Activated T-helper 17 cell treated with anti-CD3 and anti-CD28 coated beads, Interleukin-2, amount 50 U/mL, for 72 hours (primary cell): ENCODE measurements at regions not wholly inside any gene's neighbourhood (a gene's known extent, or its start where the extent isn't known, plus 50 kb on each side); places are given as distances from the start of the nearest gene placed in this dataset.

Source experiments
- ATAC-seq: fragments of 150-1000 bp; cut with Tn5 transposase; replicated peaks from 2 replicates; pipeline ENCODE4 v1.10.0; 2021; ENCODE audit warnings: mild to moderate bottlenecking, moderate library complexity
- H3K27ac Mint-ChIP-seq: one replicate; pipeline ENCODE4 v1.8.0; 2022; ENCODE audit warnings: mixed read lengths
- H3K27me3 Mint-ChIP-seq: one replicate; pipeline ENCODE4 v1.8.0; 2022; ENCODE audit warnings: mixed read lengths
- H3K36me3 Mint-ChIP-seq: one replicate; pipeline ENCODE4 v1.8.0; 2022; ENCODE audit warnings: low read depth, mild to moderate bottlenecking, mixed read lengths
- H3K4me1 Mint-ChIP-seq: one replicate; pipeline ENCODE4 v1.8.0; 2022; ENCODE audit warnings: mixed read lengths
- H3K4me3 Mint-ChIP-seq: one replicate; pipeline ENCODE4 v1.8.0; 2022; ENCODE audit warnings: mild to moderate bottlenecking, mixed read lengths
- H3K9me3 Mint-ChIP-seq: one replicate; pipeline ENCODE4 v1.8.0; 2022; ENCODE audit warnings: mixed read lengths

DNA sequence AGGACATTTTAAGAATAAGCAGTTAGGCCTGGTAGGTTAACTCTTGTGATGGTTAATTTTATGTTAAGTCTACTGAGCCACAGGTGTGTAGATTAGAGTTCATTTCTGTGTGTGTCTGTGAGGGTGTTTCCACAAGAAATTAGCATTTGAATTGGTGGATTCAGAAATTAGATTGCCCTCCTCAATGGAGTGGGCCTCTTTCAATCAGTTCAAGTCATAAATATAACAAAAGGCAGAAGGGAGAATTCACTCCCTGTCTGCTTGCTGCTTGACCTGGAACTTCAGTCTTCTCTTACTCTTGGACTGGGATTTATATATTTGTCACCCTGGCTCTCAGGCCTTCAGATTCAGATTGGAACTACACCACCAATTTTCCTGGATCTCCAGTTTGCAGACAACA lies 55.3 kb upstream of the POM121L12 start:
- Mint-ChIP-seq H3K4me3 (no peak overlapping the region), H3K27me3 (no peaks in the 10 kb centered on the region), H3K4me1 (no peaks in the 10 kb centered on the region), H3K27ac (no peak overlapping the region), H3K36me3 (no peaks in the 10 kb centered on the region), H3K9me3 (peaks cover 22% of the 10 kb centered on the region)
- ATAC-seq = no peak

DNA sequence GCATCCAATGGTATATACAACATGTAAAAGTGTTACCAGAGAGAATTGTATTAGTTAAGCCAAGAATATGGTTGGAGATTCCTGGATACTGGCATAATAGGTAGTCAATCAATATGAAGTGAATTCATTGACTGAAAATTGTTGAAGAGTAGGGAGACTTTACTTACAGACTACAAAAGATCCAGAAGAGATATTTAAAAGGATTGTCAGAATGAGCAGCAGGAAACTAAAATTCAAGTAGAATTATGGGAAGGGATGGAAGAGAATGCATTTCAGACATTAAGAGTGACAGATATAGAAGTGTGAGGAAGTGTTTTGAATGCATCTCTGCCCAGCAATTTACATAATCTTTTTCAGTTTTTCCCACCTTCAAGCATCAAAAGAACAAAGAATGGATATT lies 62.3 kb upstream of the POM121L12 start:
- no peak for ATAC-seq
- no peak overlapping the region for H3K27ac Mint-ChIP-seq
- no peaks in the 10 kb centered on the region for H3K4me1 Mint-ChIP-seq
- no peaks in the 10 kb centered on the region for H3K27me3 Mint-ChIP-seq
- H3K36me3 Mint-ChIP-seq = no peaks in the 10 kb centered on the region
- peaks cover 18% of the 10 kb centered on the region for H3K9me3 Mint-ChIP-seq
- H3K4me3 Mint-ChIP-seq = no peak overlapping the region

DNA sequence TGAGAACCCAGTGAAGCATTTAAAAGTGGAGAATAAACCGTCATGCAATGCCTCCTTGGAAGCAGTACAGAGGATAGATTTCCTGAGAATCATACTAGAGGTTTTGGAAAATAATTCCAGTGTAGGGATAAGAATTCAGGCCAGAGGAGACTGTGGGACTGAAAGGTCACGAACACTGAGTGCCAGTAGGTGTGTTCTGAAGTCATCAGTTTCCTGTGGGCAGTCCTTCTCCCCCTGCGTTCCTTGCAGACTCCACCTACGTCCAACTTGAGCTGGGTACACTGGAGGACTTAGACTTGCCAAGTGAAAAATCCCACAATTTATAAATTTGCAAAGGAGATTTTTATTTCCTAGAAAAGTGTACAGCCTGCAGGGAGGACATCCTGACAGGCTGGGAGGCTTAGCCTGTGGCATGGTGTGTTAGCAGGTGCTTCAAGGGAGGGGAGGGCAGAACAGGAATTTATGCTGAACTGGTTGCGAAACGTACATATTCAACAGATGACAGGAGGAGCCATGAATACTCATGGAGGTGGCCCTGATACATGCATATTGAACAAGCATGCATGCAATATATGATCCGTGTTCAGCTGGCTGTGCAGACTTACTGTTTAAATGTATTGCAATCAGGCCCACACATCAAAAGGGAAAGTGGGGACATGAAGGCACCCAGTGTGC lies 72.9 kb upstream of the POM121L12 start:
- no peaks in the 10 kb centered on the region for H3K36me3 Mint-ChIP-seq
- no peak for ATAC-seq
- H3K4me3 Mint-ChIP-seq = no peak overlapping the region
- no peaks in the 10 kb centered on the region for H3K4me1 Mint-ChIP-seq
- no peaks in the 10 kb centered on the region for H3K27me3 Mint-ChIP-seq
- no peak overlapping the region for H3K27ac Mint-ChIP-seq
- peaks cover 24% of the 10 kb centered on the region for H3K9me3 Mint-ChIP-seq

DNA sequence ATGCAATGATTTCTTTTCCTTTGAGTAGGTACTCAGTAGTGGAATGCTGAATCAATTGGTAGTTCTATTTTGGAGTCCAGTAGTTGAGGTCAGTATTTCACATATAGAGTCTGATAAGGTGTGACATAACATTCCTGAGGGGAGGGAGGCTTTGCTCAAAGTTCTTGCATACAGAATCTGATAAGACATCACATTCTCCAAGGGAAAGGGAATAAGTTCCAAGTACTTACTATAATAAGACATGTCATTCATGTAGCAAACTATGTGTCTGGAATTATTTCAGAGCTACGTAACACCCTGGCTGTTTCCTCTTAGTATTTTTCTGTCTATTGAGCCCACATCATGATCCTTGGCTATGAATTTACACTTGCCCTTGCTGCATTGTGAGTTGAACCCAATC lies 74.3 kb upstream of the POM121L12 start:
- H3K4me3 Mint-ChIP-seq = no peak overlapping the region
- no peaks in the 10 kb centered on the region for H3K27me3 Mint-ChIP-seq
- H3K36me3 Mint-ChIP-seq = no peaks in the 10 kb centered on the region
- H3K27ac Mint-ChIP-seq = no peak overlapping the region
- ATAC-seq = no peak
- peaks cover 32% of the 10 kb centered on the region for H3K9me3 Mint-ChIP-seq
- no peaks in the 10 kb centered on the region for H3K4me1 Mint-ChIP-seq

DNA sequence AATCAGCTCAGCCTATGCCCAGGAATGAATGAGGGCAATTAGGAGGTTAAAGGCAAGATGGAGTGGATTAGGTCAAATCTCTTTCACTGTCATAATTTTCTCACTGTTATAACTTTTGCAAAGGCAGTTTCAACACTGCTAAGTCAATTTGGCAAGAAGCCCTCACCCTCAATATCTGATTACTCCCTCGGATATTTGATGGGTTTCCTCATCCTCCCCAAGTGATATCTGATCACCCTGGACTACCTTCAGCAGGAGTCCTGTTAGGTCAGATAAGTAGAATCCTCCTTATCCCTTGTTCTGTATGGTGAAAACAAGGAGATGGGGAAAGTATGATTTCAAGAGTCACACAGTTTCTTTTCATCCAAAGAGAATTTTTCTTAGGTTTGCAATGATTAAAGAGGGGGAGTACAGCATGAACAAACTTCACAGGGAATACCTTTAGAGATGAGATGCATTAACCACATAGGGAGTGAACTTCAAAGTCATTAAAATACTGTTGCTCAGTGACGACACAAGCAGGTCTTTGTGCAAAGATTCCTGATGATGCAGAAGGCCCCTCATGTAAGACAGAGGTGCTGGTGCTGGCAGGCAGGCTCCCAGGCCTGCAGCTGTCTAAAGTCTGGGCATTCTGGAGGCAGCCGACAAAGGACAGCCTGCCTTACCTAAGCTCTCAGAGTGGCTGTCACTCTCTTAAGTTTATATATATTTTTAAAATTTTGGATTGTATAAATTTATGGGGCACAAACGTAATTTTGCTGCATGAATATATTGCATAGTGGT lies 75.4 kb upstream of the POM121L12 start:
- no peaks in the 10 kb centered on the region for H3K27me3 Mint-ChIP-seq
- no peak overlapping the region for H3K4me3 Mint-ChIP-seq
- no peak for ATAC-seq
- no peak overlapping the region for H3K27ac Mint-ChIP-seq
- H3K4me1 Mint-ChIP-seq = no peaks in the 10 kb centered on the region
- H3K9me3 Mint-ChIP-seq = peaks cover 28% of the 10 kb centered on the region
- no peaks in the 10 kb centered on the region for H3K36me3 Mint-ChIP-seq

DNA sequence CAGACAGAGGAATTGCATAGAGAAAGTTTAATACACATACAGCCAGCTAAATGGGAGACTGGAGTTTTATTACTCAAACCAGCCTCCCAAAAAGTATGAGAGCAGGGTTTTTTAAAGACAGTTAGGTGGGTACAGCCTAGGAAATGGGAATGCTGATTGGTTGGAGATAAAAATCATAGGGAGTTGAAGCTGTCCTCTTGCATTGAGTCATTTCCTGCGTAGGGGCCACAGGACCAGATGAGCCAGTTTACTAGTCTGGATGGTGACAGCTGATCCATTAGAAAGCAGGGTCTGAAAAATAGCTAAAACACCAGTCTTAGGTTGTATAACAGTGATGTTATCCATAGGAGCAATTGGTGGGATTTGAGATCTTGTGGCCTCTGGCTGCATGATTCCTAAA lies 76.1 kb upstream of the POM121L12 start:
- Mint-ChIP-seq H3K4me3 (no peak overlapping the region), H3K36me3 (no peaks in the 10 kb centered on the region), H3K27ac (no peak overlapping the region), H3K9me3 (peaks cover 31% of the 10 kb centered on the region), H3K27me3 (no peaks in the 10 kb centered on the region), H3K4me1 (no peaks in the 10 kb centered on the region)
- ATAC-seq = no peak

DNA sequence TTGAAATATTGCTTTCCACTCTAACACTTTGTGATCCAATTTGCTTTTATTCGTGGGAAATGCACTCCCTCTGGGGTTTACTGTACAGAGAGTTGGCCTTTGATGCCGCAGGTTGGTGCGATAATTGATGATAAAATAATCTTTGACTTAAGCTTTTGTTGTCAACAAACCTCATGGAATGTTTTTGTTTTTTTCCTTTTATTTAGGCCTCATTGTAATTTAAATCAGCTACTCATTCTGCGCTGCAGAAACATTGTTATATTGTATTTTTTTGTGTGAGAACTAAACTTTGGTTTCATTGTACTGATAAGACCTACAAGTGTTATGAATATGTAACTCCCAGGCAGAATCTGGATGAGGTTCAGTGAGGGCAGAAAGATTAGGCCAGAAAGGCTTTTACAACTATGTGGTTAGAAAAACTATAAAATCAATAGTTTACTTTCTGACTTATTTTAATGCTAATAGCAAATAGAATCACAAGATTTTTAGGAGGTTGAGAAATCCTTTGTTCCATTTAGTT lies 76.8 kb upstream of the POM121L12 start:
- ATAC-seq = no peak
- Mint-ChIP-seq H3K27ac (no peak overlapping the region), H3K9me3 (peaks cover 27% of the 10 kb centered on the region), H3K4me1 (no peaks in the 10 kb centered on the region), H3K36me3 (no peaks in the 10 kb centered on the region), H3K27me3 (no peaks in the 10 kb centered on the region), H3K4me3 (no peak overlapping the region)

DNA sequence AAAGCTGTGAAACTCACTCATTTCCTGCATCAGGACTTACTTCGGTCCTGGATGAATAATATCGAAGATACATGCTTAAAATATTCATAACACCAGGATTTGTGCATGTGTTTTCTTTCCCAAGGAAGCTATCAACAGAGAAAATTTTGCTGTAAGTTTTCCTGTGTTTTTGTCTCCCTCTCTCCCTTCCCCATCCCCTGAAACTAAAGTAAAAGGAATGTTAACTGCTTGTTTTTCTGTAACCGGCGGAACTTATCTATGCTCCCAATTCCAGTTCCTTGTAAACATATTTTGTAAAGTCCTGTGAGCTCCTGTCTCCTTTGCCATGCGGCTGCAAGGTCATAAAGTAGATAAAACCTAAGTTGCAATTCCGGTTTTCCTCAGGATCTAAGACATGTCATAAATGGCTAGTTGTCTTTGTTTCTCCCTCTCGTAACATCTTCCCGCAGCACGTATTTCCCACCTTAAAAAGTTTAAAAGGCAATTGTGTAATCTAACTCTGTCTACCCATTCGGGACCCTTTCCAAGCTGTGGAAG lies 79.0 kb upstream of the POM121L12 start:
- no peaks in the 10 kb centered on the region for H3K36me3 Mint-ChIP-seq
- H3K4me3 Mint-ChIP-seq = no peak overlapping the region
- H3K27ac Mint-ChIP-seq = no peak overlapping the region
- peaks cover 26% of the 10 kb centered on the region for H3K9me3 Mint-ChIP-seq
- ATAC-seq = no peak
- H3K27me3 Mint-ChIP-seq = no peaks in the 10 kb centered on the region
- no peaks in the 10 kb centered on the region for H3K4me1 Mint-ChIP-seq

DNA sequence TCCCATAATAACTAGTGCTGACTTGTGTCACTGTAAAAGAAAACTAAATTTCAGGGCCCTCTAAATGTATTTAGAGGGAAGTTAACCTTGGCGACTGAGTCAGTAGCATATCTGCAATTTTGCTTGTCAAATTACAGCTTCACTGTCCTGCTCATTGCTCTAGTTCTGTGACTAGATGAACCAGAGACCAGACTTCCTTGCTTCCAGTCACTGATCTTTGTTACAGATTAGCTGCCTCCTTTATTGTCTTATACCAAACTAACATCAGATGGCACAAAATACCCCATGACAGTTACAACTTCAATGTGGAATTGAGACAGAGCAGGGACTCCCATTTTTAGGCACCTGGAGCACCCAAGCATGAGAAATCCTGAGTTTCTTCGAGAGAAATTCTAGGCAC lies 79.9 kb upstream of the POM121L12 start:
- Mint-ChIP-seq H3K27ac (no peak overlapping the region), H3K4me1 (no peaks in the 10 kb centered on the region), H3K27me3 (no peaks in the 10 kb centered on the region), H3K9me3 (peaks cover 26% of the 10 kb centered on the region), H3K36me3 (no peaks in the 10 kb centered on the region), H3K4me3 (no peak overlapping the region)
- ATAC-seq = no peak

DNA sequence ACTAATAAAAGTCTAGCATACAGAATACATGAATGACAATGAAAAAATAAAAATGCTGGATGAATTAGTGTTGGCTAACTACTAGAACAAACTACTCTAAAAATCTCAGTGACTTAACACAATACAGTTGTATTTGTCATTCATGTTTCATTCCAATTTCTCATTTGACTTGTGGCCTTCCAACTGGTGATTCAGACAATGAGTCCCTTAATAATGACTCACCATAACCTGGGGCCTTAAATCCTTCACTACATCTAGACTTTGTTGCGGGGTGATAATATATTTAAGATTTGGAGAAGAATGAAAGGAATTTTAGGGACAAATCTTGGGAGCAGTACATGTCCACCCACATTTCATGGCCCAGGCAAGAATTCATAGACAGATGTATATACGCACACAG lies 90.5 kb upstream of the POM121L12 start:
- Mint-ChIP-seq H3K27me3 (no peaks in the 10 kb centered on the region), H3K27ac (no peak overlapping the region), H3K4me1 (no peaks in the 10 kb centered on the region), H3K9me3 (peaks cover 22% of the 10 kb centered on the region), H3K36me3 (no peaks in the 10 kb centered on the region), H3K4me3 (no peak overlapping the region)
- ATAC-seq = no peak

DNA sequence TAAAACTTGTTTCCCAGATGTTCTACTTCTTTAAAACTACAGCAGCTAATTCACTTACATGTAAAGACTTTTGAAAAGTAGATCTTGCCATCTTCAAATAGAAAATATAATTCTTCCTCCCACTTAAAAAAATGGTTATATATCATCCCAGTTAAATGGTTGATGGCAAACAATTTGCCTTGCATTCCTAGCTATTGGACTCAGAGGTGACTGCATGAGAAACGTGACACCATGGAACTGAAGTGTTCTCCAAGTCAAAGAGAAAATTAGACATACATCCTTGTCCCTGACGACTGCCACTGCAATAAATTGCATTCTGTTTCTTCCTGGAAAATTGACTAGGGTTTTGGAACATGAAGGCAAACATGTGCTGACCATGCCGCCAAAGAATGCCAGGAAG lies 95.0 kb upstream of the POM121L12 start:
- Mint-ChIP-seq H3K36me3 (no peaks in the 10 kb centered on the region), H3K27ac (no peak overlapping the region), H3K9me3 (peaks cover 18% of the 10 kb centered on the region), H3K4me1 (no peaks in the 10 kb centered on the region), H3K27me3 (no peaks in the 10 kb centered on the region), H3K4me3 (no peak overlapping the region)
- ATAC-seq = no peak

DNA sequence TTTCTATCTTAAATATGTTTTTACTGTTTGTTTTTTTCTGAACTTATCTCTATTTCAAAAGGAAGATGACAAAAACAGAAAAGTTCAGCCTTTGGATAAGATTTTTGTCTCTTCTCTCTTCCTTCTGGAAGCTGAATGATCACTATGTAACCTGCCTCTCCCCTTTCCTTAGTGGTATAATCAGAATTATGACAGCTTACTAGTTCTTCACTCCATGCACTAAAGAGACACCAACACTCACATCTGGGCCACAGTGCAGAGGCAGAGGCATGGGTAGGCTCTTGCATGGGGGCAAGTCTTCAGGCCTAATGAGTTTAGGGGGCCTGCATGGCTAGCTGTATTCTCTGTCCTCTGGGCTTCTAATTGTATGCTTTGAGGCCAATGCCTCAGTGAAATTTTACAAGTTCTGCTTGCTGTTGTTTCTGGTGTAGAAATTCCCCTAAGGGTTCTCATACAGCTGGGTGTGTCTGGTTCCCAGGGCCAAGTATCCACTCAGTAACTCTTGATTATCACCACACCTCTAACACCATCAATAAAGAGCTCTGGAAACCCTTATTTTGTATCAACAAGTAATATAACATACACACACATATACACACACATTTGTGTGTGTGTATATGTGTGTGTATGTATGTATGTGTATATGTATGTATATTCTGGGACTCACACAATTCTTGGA lies 96.8 kb upstream of the POM121L12 start:
- Mint-ChIP-seq H3K4me3 (no peak overlapping the region), H3K27ac (no peak overlapping the region), H3K9me3 (peaks cover 27% of the 10 kb centered on the region), H3K27me3 (no peaks in the 10 kb centered on the region), H3K4me1 (no peaks in the 10 kb centered on the region), H3K36me3 (no peaks in the 10 kb centered on the region)
- ATAC-seq = no peak

DNA sequence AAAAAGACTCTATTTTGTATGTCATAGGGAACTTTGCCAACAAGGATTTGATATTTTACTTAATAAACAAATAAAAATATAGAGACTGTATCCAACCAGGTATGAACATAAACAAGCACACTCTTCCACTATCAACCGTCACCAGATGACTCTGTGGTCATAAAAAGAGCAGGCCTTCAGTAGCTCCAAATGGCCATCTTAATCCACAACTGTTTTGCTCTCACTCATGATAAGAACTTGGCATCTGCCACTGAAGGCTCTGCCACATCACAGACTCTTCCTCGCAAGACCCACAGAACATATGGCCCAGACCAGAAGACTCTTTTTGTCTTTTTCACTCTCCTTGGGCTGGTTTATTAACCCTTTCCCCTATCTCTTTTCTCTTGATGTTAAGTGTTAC lies 98.7 kb upstream of the POM121L12 start:
- no peak overlapping the region for H3K27ac Mint-ChIP-seq

DNA sequence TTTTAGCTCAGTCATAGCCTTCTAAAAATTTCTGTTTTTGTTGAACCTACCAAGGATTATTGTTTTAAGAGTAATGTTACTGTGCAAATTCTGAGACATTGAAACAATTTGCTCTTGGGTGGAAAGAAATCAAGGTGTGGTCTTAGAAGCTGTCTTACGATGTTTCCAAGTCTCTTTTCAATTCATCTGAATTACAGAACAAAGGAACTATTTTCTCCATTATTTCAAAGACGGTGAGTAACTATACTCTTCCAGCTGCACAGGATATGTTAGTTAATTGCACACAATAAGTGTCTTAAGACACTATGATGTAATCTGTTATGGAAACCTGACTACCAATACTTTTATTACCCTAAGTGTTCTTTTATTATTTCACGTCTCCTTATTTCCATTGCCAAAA lies 106.8 kb upstream of the POM121L12 start:
- H3K4me3 Mint-ChIP-seq = no peak overlapping the region
- peaks cover 18% of the 10 kb centered on the region for H3K9me3 Mint-ChIP-seq
- no peak overlapping the region for H3K27ac Mint-ChIP-seq
- H3K4me1 Mint-ChIP-seq = no peaks in the 10 kb centered on the region
- no peaks in the 10 kb centered on the region for H3K27me3 Mint-ChIP-seq
- ATAC-seq = no peak
- no peaks in the 10 kb centered on the region for H3K36me3 Mint-ChIP-seq

More for the DNA sequence above, 98.7 kb upstream of the POM121L12 start:
- H3K36me3 Mint-ChIP-seq = no peaks in the 10 kb centered on the region
- ATAC-seq = no peak
- H3K27me3 Mint-ChIP-seq = no peaks in the 10 kb centered on the region
- H3K4me1 Mint-ChIP-seq = no peaks in the 10 kb centered on the region
- peaks cover 34% of the 10 kb centered on the region for H3K9me3 Mint-ChIP-seq
- H3K4me3 Mint-ChIP-seq = no peak overlapping the region

DNA sequence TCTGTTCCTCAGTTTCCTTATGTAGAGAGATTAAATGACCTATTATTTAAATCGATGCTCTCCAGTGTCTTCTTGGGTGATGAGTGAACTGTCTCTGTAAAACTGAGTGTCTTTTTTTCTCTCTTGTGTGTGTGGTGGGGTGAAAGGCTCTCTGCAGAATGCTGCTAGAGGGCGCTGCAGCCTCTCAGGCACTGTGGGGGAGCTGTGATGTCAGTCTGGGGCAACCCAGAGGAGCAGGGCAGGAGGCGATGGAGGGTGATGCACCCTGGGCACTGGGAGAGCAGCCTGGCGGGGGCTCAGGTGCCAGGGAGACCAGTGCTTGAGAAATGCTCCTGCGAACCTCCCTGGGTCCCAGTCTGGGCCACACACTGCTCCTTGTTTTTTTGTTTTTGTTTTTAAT lies 110.1 kb upstream of the POM121L12 start:
- H3K4me3 Mint-ChIP-seq = no peak overlapping the region
- H3K9me3 Mint-ChIP-seq = peaks cover 30% of the 10 kb centered on the region
- no peaks in the 10 kb centered on the region for H3K36me3 Mint-ChIP-seq
- no peak overlapping the region for H3K27ac Mint-ChIP-seq
- H3K27me3 Mint-ChIP-seq = no peaks in the 10 kb centered on the region
- no peak for ATAC-seq
- no peaks in the 10 kb centered on the region for H3K4me1 Mint-ChIP-seq
